GM12891 (cell line): ENCODE measurements at regions not wholly inside any gene's neighbourhood (a gene's known extent, or its start where the extent isn't known, plus 50 kb on each side); places are given as distances from the start of the nearest gene placed in this dataset.
"Not testable (repeated sequence)": the region's sequence is repeated elsewhere in the genome, so short reads cannot be mapped to it uniquely, and the experiment has no call there.

Experiments
- PAX5 ChIP-seq: IDR thresholded peaks from 2 replicates; pipeline ENCODE4 v1.6.1; 2011; ENCODE audit warnings: low read length, moderate library complexity, mild to moderate bottlenecking; ENCODE audit not compliant: insufficient read depth, severe bottlenecking
- POLR2A ChIP-seq: IDR thresholded peaks from 2 replicates; pipeline ENCODE4 v1.6.1; 2011; ENCODE audit warnings: low read depth, low read length, control low read depth
- POLR2AphosphoS5 ChIP-seq: IDR thresholded peaks from 2 replicates; pipeline ENCODE4 v1.6.1; 2011; ENCODE audit warnings: low read depth, low read length, control low read depth
- POU2F2 ChIP-seq: IDR thresholded peaks from 2 replicates; pipeline ENCODE4 v1.6.1; 2011; ENCODE audit warnings: low read depth, mild to moderate bottlenecking, control low read depth, low read length, moderate library complexity
- TAF1 ChIP-seq: IDR thresholded peaks from 2 replicates; pipeline ENCODE4 v1.6.1; 2011; ENCODE audit warnings: low read depth, low read length, control low read depth

- not testable (repeated sequence) for TF ChIP-seq POLR2AphosphoS5, POLR2A, PAX5, TAF1, POU2F2
Measured at GRCh38 chr2:87331940-87332583, 310.4 kb upstream of the PLGLB1 start.
